GM23338 (cell line): ENCODE measurements at regions not wholly inside any gene's neighbourhood (a gene's known extent, or its start where the extent isn't known, plus 50 kb on each side); places are given as distances from the start of the nearest gene placed in this dataset.
"Not testable (repeated sequence)": the region's sequence is repeated elsewhere in the genome, so short reads cannot be mapped to it uniquely, and the experiment has no call there.

ENCODE experiments used
- ATAC-seq: fragments of 200-7000 bp; cut with Tn5 transposase; 3 replicates; pipeline ENCODE4 v1.9.1; 2020
- DNase-seq: peaks from one replicate; pipeline ENCODE4 v3.0.0-alpha.2; 2015; ENCODE audit warnings: low spot score
- H2AFZ ChIP-seq: fragments of 200-600 bp; sonication (generic); 2 replicates; pipeline ENCODE4 v1.8.0; 2016; ENCODE audit warnings: antibody characterized with exemption, mild to moderate bottlenecking, moderate library complexity
- H3F3A ChIP-seq: fragments of 200-600 bp; sonication (generic); replicated peaks from 2 replicates; pipeline ENCODE4 v1.8.0; 2017; ENCODE audit warnings: antibody characterized with exemption, mixed run types, low read depth
- H3K27ac ChIP-seq: fragments of 200-600 bp; sonication (generic); 2 replicates; pipeline ENCODE4 v1.6.1; 2016; ENCODE audit warnings: low read depth
- H3K27me3 ChIP-seq: fragments of 200-600 bp; sonication (generic); 2 replicates; pipeline ENCODE4 v1.8.0; 2016; ENCODE audit warnings: mild to moderate bottlenecking, mixed run types, moderate library complexity; ENCODE audit not compliant: insufficient read depth
- H3K36me3 ChIP-seq: fragments of 200-600 bp; sonication (generic); 2 replicates; pipeline ENCODE4 v1.8.0; 2016; ENCODE audit warnings: mild to moderate bottlenecking; ENCODE audit not compliant: insufficient read depth
- H3K4me1 ChIP-seq: fragments of 200-600 bp; sonication (generic); 2 replicates; pipeline ENCODE4 v1.8.0; 2016; ENCODE audit warnings: mild to moderate bottlenecking, moderate library complexity; ENCODE audit not compliant: insufficient read depth
- H3K4me2 ChIP-seq: fragments of 200-600 bp; sonication (generic); 2 replicates; pipeline ENCODE4 v1.7.1; 2017; ENCODE audit warnings: mixed run types
- H3K4me3 ChIP-seq: fragments of 200-600 bp; sonication (generic); 2 replicates; pipeline ENCODE4 v1.6.1; 2016; ENCODE audit warnings: mixed run types
- H3K79me2 ChIP-seq: fragments of 200-600 bp; sonication (generic); replicated peaks from 2 replicates; pipeline ENCODE4 v1.8.0; 2017; ENCODE audit warnings: mild to moderate bottlenecking; ENCODE audit not compliant: insufficient read depth
- H3K9me2 ChIP-seq: fragments of 200-600 bp; sonication (generic); 2 replicates; pipeline ENCODE4 v1.8.0; 2017; ENCODE audit not compliant: insufficient read depth
- H4K20me1 ChIP-seq: fragments of 200-600 bp; sonication (generic); replicated peaks from 2 replicates; pipeline ENCODE4 v1.8.0; 2017; ENCODE audit warnings: mild to moderate bottlenecking; ENCODE audit not compliant: insufficient read depth
- H3K27ac Mint-ChIP-seq: 2 replicates; pipeline ENCODE4 v1.8.0; 2020; ENCODE audit warnings: inconsistent platforms, mild to moderate bottlenecking, moderate library complexity, mixed read lengths
- H3K27me3 Mint-ChIP-seq: 3 replicates; pipeline ENCODE4 v1.8.0; 2022; ENCODE audit warnings: low read depth, mild to moderate bottlenecking, moderate library complexity, mixed read lengths, inconsistent platforms; ENCODE audit not compliant: insufficient read depth, poor library complexity
- H3K36me3 Mint-ChIP-seq: 3 replicates; pipeline ENCODE4 v1.8.0; 2021; ENCODE audit warnings: low read depth, mild to moderate bottlenecking, inconsistent platforms, moderate library complexity, mixed read lengths
- H3K4me1 Mint-ChIP-seq: 3 replicates; pipeline ENCODE4 v1.8.0; 2020; ENCODE audit warnings: mild to moderate bottlenecking, inconsistent platforms, mixed read lengths
- H3K4me3 Mint-ChIP-seq: 3 replicates; pipeline ENCODE4 v1.8.0; 2021; ENCODE audit warnings: moderate library complexity, mild to moderate bottlenecking, inconsistent platforms, mixed read lengths
- H3K9me3 Mint-ChIP-seq: 3 replicates; pipeline ENCODE4 v1.8.0; 2020; ENCODE audit warnings: moderate library complexity, mild to moderate bottlenecking, inconsistent platforms, mixed read lengths
- CREB1 ChIP-seq: fragments of 250-450 bp; sonication (Bioruptor Pico); IDR thresholded peaks from 2 replicates; pipeline ENCODE4 v1.5.0; 2020; ENCODE audit warnings: low read depth, mild to moderate bottlenecking, moderate library complexity
- EZH2 ChIP-seq: fragments of 200-600 bp; sonication (generic); IDR thresholded peaks from one replicate; pipeline ENCODE4 v1.8.0; 2017; ENCODE audit warnings: antibody characterized with exemption, mild to moderate bottlenecking, low read depth; ENCODE audit not compliant: unreplicated experiment
- EZH2phosphoT487 ChIP-seq: fragments of 200-600 bp; sonication (generic); IDR thresholded peaks from one replicate; pipeline ENCODE4 v1.8.1; 2018; ENCODE audit warnings: antibody characterized with exemption; ENCODE audit not compliant: unreplicated experiment
- JUNB ChIP-seq: IDR thresholded peaks from one replicate; pipeline ENCODE4 v1.6.1; 2016; ENCODE audit warnings: antibody characterized with exemption; ENCODE audit not compliant: unreplicated experiment
- STAT1 ChIP-seq: IDR thresholded peaks from one replicate; pipeline ENCODE4 v1.6.1; 2016; ENCODE audit warnings: antibody characterized with exemption; ENCODE audit not compliant: unreplicated experiment
- ZNF114 ChIP-seq: fragments of 250-450 bp; sonication (Bioruptor Pico); IDR thresholded peaks from 2 replicates; pipeline ENCODE4 v1.5.0; 2020; ENCODE audit warnings: mild to moderate bottlenecking, moderate library complexity
- ZNF331 ChIP-seq: fragments of 250-450 bp; sonication (Bioruptor Pico); IDR thresholded peaks from 2 replicates; pipeline ENCODE4 v1.5.0; 2020; ENCODE audit warnings: low read depth, mild to moderate bottlenecking, moderate library complexity
- TF ChIP-seq, protein P1 (sequence below): IDR thresholded peaks from 2 replicates; pipeline ENCODE4 v1.6.1; 2016; ENCODE audit warnings: antibody characterized with exemption
- TF ChIP-seq, protein P2 (sequence below): fragments of 250-450 bp; sonication (Bioruptor Pico); IDR thresholded peaks from 2 replicates; pipeline ENCODE4 v1.5.0; 2020; ENCODE audit warnings: mild to moderate bottlenecking, moderate library complexity

GRCh38 chrX:466836-467235 lies 80.1 kb upstream of the PPP2R3B start:
- not testable (repeated sequence) for H3K9me2 ChIP-seq, H3K4me2 ChIP-seq, H3K27ac ChIP-seq, ATAC-seq, H3K4me1 ChIP-seq, H3K27ac Mint-ChIP-seq, H3K27me3 ChIP-seq, H3K36me3 ChIP-seq, H3K4me1 Mint-ChIP-seq, H4K20me1 ChIP-seq, H2AFZ ChIP-seq, H3K4me3 Mint-ChIP-seq, DNase-seq, H3K4me3 ChIP-seq, H3K79me2 ChIP-seq, H3F3A ChIP-seq, H3K27me3 Mint-ChIP-seq
- peaks cover 24% of the 10 kb centered on the region for H3K36me3 Mint-ChIP-seq
- H3K9me3 Mint-ChIP-seq = peaks cover 94% of the 10 kb centered on the region

- not testable (repeated sequence) for H3K4me2 ChIP-seq, H3K79me2 ChIP-seq, H2AFZ ChIP-seq, H3K4me1 ChIP-seq, ATAC-seq, H3K27ac ChIP-seq, H3K27ac Mint-ChIP-seq, H3K4me3 Mint-ChIP-seq, H3K9me2 ChIP-seq, H3K27me3 Mint-ChIP-seq, DNase-seq, H4K20me1 ChIP-seq, H3K27me3 ChIP-seq, H3K4me3 ChIP-seq, H3K36me3 ChIP-seq, H3F3A ChIP-seq, H3K4me1 Mint-ChIP-seq
- peaks cover 94% of the 10 kb centered on the region for H3K9me3 Mint-ChIP-seq
- peaks cover 17% of the 10 kb centered on the region for H3K36me3 Mint-ChIP-seq
Observed at GRCh38 chrX:467686-468085, 81.0 kb upstream of the PPP2R3B start.

GRCh38 chrX:468979-469378 lies 82.3 kb upstream of the PPP2R3B start:
- H3K27ac Mint-ChIP-seq = no peak overlapping the region
- peaks cover 94% of the 10 kb centered on the region for H3K9me3 Mint-ChIP-seq
- no peaks in the 10 kb centered on the region for H3K9me2 ChIP-seq
- H3K36me3 Mint-ChIP-seq = peaks cover 17% of the 10 kb centered on the region
- H3K36me3 ChIP-seq = no peaks in the 10 kb centered on the region
- H3F3A ChIP-seq = no peaks in the 10 kb centered on the region
- no peak for ATAC-seq
- no peaks in the 10 kb centered on the region for H3K4me1 Mint-ChIP-seq
- H3K4me1 ChIP-seq = 0 out of 2 replicates have a peak, but pooled peaks cover 4% of the 10 kb centered on the region
- H3K4me3 Mint-ChIP-seq = no peak overlapping the region
- H3K27me3 Mint-ChIP-seq = no peaks in the 10 kb centered on the region
- no peaks in the 10 kb centered on the region for H3K79me2 ChIP-seq
- no peak overlapping the region for H3K4me2 ChIP-seq
- no peak overlapping the region for H2AFZ ChIP-seq
- no peak for DNase-seq
- no peak overlapping the region for H3K4me3 ChIP-seq
- no peaks in the 10 kb centered on the region for H3K27me3 ChIP-seq
- H3K27ac ChIP-seq = no peak overlapping the region
- no peaks in the 10 kb centered on the region for H4K20me1 ChIP-seq
- TF ChIP-seq ZNF331 (CRISPR knock-in tag) = no peak
- no peak for TF ChIP-seq ZNF114 (CRISPR knock-in tag)
- TF ChIP-seq STAT1 = no peak
- no peak for TF ChIP-seq CREB1 (CRISPR knock-in tag)
- TF ChIP-seq EZH2 = no peak
- TF ChIP-seq, protein P1, sequence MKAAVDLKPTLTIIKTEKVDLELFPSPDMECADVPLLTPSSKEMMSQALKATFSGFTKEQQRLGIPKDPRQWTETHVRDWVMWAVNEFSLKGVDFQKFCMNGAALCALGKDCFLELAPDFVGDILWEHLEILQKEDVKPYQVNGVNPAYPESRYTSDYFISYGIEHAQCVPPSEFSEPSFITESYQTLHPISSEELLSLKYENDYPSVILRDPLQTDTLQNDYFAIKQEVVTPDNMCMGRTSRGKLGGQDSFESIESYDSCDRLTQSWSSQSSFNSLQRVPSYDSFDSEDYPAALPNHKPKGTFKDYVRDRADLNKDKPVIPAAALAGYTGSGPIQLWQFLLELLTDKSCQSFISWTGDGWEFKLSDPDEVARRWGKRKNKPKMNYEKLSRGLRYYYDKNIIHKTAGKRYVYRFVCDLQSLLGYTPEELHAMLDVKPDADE = no peak
- TF ChIP-seq, protein P2, sequence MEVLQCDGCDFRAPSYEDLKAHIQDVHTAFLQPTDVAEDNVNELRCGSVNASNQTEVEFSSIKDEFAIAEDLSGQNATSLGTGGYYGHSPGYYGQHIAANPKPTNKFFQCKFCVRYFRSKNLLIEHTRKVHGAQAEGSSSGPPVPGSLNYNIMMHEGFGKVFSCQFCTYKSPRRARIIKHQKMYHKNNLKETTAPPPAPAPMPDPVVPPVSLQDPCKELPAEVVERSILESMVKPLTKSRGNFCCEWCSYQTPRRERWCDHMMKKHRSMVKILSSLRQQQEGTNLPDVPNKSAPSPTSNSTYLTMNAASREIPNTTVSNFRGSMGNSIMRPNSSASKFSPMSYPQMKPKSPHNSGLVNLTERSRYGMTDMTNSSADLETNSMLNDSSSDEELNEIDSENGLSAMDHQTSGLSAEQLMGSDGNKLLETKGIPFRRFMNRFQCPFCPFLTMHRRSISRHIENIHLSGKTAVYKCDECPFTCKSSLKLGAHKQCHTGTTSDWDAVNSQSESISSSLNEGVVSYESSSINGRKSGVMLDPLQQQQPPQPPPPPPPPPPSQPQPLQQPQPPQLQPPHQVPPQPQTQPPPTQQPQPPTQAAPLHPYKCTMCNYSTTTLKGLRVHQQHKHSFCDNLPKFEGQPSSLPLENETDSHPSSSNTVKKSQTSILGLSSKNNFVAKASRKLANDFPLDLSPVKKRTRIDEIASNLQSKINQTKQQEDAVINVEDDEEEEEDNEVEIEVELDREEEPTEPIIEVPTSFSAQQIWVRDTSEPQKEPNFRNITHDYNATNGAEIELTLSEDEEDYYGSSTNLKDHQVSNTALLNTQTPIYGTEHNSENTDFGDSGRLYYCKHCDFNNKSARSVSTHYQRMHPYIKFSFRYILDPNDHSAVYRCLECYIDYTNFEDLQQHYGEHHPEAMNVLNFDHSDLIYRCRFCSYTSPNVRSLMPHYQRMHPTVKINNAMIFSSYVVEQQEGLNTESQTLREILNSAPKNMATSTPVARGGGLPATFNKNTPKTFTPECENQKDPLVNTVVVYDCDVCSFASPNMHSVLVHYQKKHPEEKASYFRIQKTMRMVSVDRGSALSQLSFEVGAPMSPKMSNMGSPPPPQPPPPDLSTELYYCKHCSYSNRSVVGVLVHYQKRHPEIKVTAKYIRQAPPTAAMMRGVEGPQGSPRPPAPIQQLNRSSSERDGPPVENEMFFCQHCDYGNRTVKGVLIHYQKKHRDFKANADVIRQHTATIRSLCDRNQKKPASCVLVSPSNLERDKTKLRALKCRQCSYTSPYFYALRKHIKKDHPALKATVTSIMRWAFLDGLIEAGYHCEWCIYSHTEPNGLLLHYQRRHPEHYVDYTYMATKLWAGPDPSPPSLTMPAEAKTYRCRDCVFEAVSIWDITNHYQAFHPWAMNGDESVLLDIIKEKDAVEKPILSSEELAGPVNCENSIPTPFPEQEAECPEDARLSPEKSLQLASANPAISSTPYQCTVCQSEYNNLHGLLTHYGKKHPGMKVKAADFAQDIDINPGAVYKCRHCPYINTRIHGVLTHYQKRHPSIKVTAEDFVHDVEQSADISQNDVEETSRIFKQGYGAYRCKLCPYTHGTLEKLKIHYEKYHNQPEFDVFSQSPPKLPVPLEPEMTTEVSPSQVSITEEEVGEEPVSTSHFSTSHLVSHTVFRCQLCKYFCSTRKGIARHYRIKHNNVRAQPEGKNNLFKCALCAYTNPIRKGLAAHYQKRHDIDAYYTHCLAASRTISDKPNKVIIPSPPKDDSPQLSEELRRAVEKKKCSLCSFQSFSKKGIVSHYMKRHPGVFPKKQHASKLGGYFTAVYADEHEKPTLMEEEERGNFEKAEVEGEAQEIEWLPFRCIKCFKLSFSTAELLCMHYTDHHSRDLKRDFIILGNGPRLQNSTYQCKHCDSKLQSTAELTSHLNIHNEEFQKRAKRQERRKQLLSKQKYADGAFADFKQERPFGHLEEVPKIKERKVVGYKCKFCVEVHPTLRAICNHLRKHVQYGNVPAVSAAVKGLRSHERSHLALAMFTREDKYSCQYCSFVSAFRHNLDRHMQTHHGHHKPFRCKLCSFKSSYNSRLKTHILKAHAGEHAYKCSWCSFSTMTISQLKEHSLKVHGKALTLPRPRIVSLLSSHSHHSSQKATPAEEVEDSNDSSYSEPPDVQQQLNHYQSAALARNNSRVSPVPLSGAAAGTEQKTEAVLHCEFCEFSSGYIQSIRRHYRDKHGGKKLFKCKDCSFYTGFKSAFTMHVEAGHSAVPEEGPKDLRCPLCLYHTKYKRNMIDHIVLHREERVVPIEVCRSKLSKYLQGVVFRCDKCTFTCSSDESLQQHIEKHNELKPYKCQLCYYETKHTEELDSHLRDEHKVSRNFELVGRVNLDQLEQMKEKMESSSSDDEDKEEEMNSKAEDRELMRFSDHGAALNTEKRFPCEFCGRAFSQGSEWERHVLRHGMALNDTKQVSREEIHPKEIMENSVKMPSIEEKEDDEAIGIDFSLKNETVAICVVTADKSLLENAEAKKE (CRISPR knock-in tag) = no peak
- no peak for TF ChIP-seq JUNB
- no peak for TF ChIP-seq EZH2phosphoT487
